ENCODE measurements at regions not wholly inside any gene's neighbourhood (a gene's known extent, or its start where the extent isn't known, plus 50 kb on each side); places are given as distances from the start of the nearest gene placed in this dataset.

DNA sequence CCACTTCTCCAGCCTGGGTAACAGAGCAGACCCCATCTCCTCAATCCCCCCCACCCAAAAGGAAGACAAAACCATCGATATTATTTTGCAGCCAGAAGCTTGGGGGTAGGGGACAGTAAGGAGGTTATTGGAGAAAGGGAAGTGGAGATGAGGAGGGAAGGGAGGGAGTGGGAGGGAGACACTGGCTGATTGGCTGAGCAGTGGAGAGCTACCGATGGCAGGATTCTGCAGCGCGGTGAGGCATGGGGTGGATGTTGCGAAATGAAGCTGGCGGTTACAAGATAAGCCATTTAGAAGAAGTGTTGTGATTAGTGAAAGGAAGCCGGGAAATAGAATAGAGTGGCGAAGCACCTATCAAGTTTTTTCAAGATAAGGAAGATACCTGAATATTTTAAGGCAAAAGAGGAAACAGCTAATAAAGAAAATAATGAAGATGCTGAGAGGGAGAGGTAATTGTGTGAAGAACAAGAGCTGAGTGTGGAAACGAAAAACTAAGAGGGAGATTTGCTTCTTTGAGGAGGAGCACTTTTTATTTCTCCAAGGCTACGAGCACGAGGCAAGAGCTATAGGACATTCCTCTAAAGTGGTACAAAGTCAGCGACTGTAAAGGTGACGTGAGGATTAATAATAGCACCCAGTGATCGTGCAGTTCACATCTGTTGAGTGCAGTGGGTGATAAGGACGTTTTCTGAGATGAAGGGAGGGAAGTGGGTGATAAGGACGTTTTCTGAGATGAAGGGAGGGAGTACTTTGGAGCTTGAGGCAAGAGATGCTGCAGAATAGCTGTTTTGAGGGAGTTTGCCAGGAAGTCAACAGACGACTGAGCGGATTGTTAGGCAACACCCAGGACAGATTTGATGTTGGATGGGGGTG is 103.2 kb upstream of the KIF26B start:
- H3K27ac ChIP-seq: no peak overlapping the region
- TF ChIP-seq, protein P1, sequence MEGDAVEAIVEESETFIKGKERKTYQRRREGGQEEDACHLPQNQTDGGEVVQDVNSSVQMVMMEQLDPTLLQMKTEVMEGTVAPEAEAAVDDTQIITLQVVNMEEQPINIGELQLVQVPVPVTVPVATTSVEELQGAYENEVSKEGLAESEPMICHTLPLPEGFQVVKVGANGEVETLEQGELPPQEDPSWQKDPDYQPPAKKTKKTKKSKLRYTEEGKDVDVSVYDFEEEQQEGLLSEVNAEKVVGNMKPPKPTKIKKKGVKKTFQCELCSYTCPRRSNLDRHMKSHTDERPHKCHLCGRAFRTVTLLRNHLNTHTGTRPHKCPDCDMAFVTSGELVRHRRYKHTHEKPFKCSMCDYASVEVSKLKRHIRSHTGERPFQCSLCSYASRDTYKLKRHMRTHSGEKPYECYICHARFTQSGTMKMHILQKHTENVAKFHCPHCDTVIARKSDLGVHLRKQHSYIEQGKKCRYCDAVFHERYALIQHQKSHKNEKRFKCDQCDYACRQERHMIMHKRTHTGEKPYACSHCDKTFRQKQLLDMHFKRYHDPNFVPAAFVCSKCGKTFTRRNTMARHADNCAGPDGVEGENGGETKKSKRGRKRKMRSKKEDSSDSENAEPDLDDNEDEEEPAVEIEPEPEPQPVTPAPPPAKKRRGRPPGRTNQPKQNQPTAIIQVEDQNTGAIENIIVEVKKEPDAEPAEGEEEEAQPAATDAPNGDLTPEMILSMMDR (conservative IDR thresholded peaks at IDR 0.05; ENCODE audit: low read depth): no peak
- ChIA-PET CTCF (interaction anchor here (2.7 kb wide), 1 partner anchor 9 kb away, joined by 11 read pairs; no protein-coding TSS in a partner anchor), POLR2A (ENCODE audit: low non-redundant PET) (no interaction called here)
- no peak for DNase-seq (ENCODE audit: low spot score)

DNA sequence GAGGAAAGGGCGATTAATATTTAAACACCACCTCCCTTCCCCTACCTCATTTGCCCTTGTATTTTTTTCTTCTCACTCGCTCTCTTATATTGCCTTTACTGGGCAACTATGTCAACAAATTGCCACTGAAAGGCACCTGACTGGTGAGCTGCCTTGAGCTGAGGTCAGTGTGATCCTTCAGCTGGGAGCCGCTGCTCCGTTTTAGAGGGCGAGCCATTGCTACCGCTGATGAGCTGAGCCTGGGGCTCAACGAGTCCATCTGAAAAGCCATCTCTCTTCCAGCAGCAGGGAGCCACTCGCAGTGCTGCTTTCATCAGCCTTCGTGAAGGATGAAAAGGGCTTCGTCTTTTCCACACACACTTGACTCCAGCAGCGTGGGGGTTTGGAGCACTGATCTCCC is 108.0 kb upstream of the KIF26B start:
- no peak for DNase-seq (ENCODE audit: low spot score)
- TF ChIP-seq, protein P1 (conservative IDR thresholded peaks at IDR 0.05; ENCODE audit: low read depth): no peak
- POLR2A ChIA-PET (ENCODE audit: low non-redundant PET): no interaction called here
- CTCF ChIA-PET: no interaction called here
- H3K27ac ChIP-seq: no peak overlapping the region

DNA sequence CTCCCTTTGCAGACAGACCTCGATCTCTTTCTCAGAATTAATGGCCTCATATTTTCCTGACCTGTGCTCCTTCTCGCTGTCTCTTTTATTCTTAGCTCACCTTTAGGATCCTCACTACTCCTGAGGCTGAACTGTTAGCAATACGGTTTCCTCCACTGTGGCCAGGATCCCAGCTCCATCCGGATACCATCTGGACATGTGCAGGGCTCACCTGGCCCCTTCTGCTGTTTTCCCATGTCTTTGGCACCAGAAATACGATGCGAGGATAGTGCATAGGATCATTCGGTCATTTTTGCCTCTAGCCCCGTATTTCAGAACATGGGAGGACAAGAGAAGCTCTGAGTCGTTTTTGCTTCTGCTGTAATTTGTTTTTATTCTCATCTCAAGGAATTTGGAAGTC is 108.5 kb upstream of the KIF26B start:
- ChIA-PET CTCF (interaction anchor here (0.6 kb wide), 1 partner anchor 163 kb away, joined by 3 read pairs; no protein-coding TSS in a partner anchor), POLR2A (ENCODE audit: low non-redundant PET) (no interaction called here)
- no peak overlapping the region for H3K27ac ChIP-seq
- DNase-seq (ENCODE audit: low spot score): no peak
- TF ChIP-seq, protein P1 (conservative IDR thresholded peaks at IDR 0.05; ENCODE audit: low read depth): no peak

DNA sequence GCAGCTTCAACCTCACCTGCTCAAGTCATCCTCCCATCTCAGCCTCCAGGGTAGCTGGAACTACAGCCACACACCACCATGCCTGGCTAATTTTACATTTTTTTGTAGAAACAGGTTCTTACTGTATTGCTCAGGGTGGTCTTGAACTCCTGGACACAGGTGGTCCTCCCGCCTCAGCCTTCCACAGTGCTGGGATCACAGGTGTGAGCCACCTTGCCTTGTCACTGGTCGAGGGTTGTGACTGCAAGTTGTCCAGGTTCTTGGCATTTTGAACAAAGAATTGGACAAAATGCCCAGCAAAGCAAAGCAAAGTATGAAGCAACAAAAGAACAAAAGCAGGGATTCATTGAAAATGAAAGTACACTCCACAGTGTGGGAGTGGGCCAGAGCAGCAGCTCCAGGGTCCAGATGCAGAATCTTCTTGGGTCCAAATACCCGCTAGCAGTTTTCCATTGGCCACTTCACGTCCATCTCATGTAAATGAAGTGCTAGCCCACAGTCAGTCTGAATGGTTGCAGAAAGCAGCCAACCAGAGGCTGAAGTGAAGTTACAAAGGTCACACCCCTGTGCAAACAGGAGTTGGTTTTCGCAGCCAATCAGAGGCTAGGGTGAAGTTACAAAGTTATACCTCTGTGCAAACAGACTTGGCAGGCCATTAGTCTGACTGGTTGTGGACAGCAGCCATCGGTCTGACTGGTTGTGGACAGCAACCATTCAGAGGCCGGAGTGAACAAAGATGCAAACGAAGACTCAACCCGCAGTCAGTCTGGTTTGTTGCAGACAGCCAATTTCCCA is 109.5 kb upstream of the KIF26B start:
- TF ChIP-seq, protein P1 (conservative IDR thresholded peaks at IDR 0.05; ENCODE audit: low read depth): no peak
- no peak for DNase-seq (ENCODE audit: low spot score)

DNA sequence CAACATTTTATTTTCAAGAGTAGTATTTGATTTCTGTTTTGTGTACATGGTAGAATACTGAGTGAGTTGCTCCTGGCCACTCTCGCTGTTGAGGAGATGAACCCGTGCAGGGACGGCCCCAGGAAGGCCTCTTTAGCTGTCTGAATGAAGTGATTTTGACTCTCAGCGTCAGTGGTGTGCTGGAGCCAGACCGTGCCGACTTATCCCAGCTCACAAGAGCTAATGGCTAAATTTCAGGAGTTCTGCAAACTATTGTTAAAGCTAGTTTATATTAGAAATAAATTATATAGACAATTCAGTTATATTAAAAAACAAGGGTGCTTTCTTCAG is 111.2 kb upstream of the KIF26B start:
- DNase-seq (ENCODE audit: low spot score): no peak
- H3K27ac ChIP-seq: no peak overlapping the region
- TF ChIP-seq, protein P1 (conservative IDR thresholded peaks at IDR 0.05; ENCODE audit: low read depth): no peak
- POLR2A ChIA-PET (ENCODE audit: low non-redundant PET): no interaction called here
- CTCF ChIA-PET: interaction anchor here (0.6 to 2.3 kb wide), 9 partner anchors 8 to 568 kb away, joined by 3 to 20 read pairs (median 7); partner anchors contain the start of gene COX20

More for the DNA sequence above, 109.5 kb upstream of the KIF26B start:
- no peak overlapping the region for H3K27ac ChIP-seq
- POLR2A ChIA-PET (ENCODE audit: low non-redundant PET): no interaction called here
- CTCF ChIA-PET: interaction anchor here (0.6 kb wide), 1 partner anchor 181 kb away, joined by 4 read pairs; the partner anchor contains the start of gene HNRNPU

DNA sequence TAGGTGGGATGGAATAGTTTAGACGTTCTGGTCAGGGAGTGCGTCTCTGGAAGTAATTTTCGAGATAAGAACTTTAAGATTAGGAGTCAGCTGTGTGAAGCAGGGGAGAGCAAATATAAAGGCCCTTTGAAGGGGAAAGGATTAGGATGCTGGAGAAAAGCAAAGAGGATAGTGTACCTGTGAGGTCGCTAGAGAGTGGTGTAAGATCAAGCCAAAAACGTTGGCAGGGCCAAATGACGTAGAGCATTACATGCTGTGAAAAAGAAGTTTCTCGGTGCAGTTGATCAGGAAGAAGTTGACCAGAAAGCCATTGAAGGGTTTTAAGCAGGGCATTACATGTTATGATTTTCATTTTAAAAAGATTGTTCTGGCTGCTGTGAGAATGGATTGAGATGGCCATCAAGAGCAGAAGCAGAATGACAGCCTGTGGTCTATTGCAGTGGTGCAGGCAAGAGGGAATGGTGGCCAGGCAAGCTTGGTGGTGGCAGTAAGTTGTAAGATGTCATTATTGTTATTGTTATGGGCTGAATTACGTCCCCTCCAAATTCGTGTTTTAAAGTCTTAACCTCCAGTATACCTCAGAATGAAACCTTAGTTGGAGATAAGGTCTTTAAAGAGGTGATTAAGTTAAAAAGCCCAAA is 113.6 kb upstream of the KIF26B start:
- ChIA-PET POLR2A (ENCODE audit: low non-redundant PET) (no interaction called here), CTCF (interaction anchor here (2.3 kb wide), 1 partner anchor 71 kb away, joined by 20 read pairs; a partner anchor contains a TSS)
- TF ChIP-seq, protein P1 (conservative IDR thresholded peaks at IDR 0.05; ENCODE audit: low read depth): no peak

More for the DNA sequence above, 113.6 kb upstream of the KIF26B start:
- no peak overlapping the region for H3K27ac ChIP-seq
- DNase-seq (ENCODE audit: low spot score): no peak

Data from RWPE1 (cell line).